Neutrophil (primary cell): ENCODE measurements at regions not wholly inside any gene's neighbourhood (a gene's known extent, or its start where the extent isn't known, plus 50 kb on each side); places are given as distances from the start of the nearest gene placed in this dataset.

Source experiments
- H3K27ac ChIP-seq: fragments of 200-600 bp; sonication (generic); 2 replicates; pipeline ENCODE4 v1.5.1; 2016; ENCODE audit warnings: mild to moderate bottlenecking, moderate library complexity
- H3K27me3 ChIP-seq: fragments of 200-600 bp; sonication (generic); 2 replicates; pipeline ENCODE4 v1.6.0; 2016; ENCODE audit warnings: mild to moderate bottlenecking
- H3K36me3 ChIP-seq: fragments of 200-600 bp; sonication (generic); 2 replicates; pipeline ENCODE4 v1.5.1; 2017
- H3K4me1 ChIP-seq, 2 experiments: fragments of 200-600 bp in 1 of 2; sonication (generic) in 1 of 2; 1 replicate in 1 of 2; 2 replicates in 1 of 2; pipeline versions ENCODE4 v1.5.1 to v1.6.1; 2013 to 2016; ENCODE audit warnings: low read depth in 1 of 2, low read length in 1 of 2, mild to moderate bottlenecking in 1 of 2, moderate library complexity in 1 of 2; ENCODE audit not compliant: control insufficient read depth in 1 of 2, insufficient read depth in 1 of 2
- H3K4me3 ChIP-seq, 2 experiments: fragments of 200-600 bp in 1 of 2; sonication (generic) in 1 of 2; 1 replicate in 1 of 2; 2 replicates in 1 of 2; pipeline ENCODE4 v1.5.1; 2013 to 2016; ENCODE audit warnings: low read depth in 1 of 2, low read length in 1 of 2, mild to moderate bottlenecking in 1 of 2, moderate library complexity in 1 of 2
- H3K9me3 ChIP-seq: fragments of 200-600 bp; sonication (generic); 2 replicates; pipeline ENCODE4 v1.5.1; 2016
- CTCF ChIP-seq: fragments of 200-600 bp; sonication (generic); IDR thresholded peaks from 2 replicates; pipeline ENCODE4 v1.5.1; 2016; ENCODE audit warnings: antibody characterized with exemption

DNA sequence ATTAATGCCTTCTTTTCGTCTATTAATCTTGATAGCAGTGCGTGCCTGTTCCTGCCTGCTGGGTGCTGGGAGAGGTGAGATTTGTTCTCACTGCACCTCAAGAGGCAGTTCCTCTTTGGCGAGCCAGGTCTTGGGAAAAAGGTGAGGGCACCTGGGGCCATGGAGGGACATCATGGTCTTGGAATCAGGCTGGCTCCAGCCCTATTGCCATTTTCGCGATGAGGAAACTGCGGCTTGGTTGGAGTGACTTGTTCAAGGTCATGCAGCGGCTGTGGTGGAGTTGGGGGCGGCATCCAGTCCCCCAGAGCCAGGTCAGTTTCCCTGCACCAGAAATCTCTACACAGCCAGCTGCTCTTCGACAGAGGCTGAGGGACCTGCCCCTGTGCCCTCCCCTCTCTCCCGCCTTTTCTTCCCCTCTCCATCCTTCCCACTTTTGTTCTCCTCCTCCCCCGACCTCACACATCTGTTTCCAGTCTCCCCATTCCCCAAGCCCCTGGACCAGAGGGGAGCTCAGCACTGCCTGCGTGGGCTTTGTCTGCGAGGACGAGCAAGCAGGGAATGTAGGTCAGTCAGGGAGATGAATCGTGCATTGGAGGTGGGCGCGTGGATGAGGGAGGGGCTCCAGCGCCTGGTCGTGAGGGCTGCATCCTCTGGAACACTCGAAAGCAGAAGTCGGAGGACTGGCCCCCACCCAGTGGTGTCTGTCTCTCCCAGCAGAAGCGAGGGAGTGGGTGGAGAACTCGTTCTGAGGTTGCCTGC is 135.1 kb downstream of the ACTL8 start:
- Histone ChIP-seq H3K36me3 (no peaks in the 10 kb centered on the region), H3K27ac (no peak overlapping the region), H3K4me1 (no peaks in the 10 kb centered on the region), H3K4me3 (no peak overlapping the region), H3K9me3 (no peaks in the 10 kb centered on the region), H3K27me3 (peaks cover 27% of the 10 kb centered on the region)
- TF ChIP-seq CTCF: no peak

- Histone ChIP-seq H3K9me3 (no peaks in the 10 kb centered on the region), H3K27ac (no peak overlapping the region), H3K4me1 (no peaks in the 10 kb centered on the region), H3K4me3 (no peak overlapping the region), H3K36me3 (no peaks in the 10 kb centered on the region), H3K27me3 (peaks cover 27% of the 10 kb centered on the region)
- TF ChIP-seq CTCF: no peak
Measured at GRCh38 chr1:17890815-17891191, 135.7 kb downstream of the ACTL8 start.

DNA sequence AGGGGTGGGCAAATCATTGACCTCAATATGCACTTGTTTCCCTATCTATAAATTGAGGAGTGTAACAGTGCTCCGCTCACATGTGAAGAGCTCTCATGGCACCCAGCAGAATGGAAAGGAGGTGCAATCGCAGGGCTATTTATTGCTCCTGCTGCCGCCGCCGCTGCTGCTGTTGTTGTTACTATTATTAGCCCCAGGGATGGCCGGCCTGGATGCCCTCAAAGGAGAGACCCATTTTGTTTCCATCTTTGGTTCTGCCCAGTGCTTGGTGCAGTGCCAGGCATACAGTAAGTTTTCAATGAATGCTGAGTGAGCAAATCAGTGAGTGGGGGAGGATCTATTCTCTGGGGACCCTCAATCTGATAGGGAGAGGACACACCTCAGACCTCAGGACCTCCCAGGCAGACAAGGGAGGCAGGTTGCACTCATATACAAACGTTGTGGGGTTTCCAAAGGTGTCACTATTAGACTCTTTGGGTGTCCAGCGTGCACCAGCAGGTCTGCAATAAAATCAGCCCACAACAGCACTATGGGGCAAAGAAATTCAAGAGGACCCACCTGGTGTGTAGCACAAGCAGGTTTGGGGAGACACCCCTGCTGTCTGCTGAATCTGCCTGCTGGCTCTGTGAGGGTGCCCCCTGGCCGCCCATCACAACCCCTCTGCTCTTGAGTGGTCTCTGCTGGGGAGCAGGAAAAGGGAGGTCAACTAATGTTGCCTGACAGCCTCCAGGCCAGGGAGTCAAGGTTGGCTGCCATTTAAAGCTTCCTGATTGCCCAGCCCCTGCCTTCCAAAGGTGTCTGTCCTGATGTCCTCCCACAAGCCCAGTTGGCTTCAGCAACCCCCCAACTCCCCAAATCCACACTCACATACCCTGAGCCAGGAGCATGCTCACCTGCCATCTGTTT is 136.3 kb downstream of the ACTL8 start:
- no peaks in the 10 kb centered on the region for H3K9me3 ChIP-seq
- no peaks in the 10 kb centered on the region for H3K36me3 ChIP-seq
- no peaks in the 10 kb centered on the region for H3K4me1 ChIP-seq
- H3K4me3 ChIP-seq: no peak overlapping the region
- H3K27me3 ChIP-seq: peaks cover 27% of the 10 kb centered on the region
- TF ChIP-seq CTCF: no peak
- H3K27ac ChIP-seq: no peak overlapping the region

DNA sequence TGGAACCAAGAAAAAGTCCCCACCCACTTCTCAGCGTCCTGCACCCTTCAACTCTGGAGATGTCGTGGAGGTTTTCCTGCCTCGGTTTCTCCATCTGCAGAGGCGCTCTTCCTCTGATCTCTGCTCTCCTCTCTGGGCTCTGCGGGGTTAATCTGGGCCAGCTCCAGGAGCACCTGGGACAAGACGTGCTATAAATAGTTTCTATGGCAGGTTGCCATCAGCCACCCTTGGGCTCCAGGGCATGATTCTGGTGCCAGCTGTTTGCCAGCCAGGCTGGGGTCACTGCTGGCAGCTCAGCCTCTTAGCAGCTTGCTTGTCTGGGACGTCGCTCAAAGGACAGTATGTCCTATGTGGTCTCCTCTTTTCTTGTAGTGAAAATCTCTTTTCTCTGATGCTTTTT is 137.1 kb downstream of the ACTL8 start:
- no peaks in the 10 kb centered on the region for H3K4me1 ChIP-seq
- TF ChIP-seq CTCF: no peak
- no peak overlapping the region for H3K4me3 ChIP-seq
- H3K27me3 ChIP-seq: peaks cover 22% of the 10 kb centered on the region
- no peaks in the 10 kb centered on the region for H3K36me3 ChIP-seq
- H3K9me3 ChIP-seq: no peaks in the 10 kb centered on the region
- no peak overlapping the region for H3K27ac ChIP-seq

- no peak overlapping the region for H3K27ac ChIP-seq
- no peaks in the 10 kb centered on the region for H3K9me3 ChIP-seq
- H3K4me3 ChIP-seq: no peak overlapping the region
- no peaks in the 10 kb centered on the region for H3K36me3 ChIP-seq
- no peak for TF ChIP-seq CTCF
- H3K27me3 ChIP-seq: peaks cover 15% of the 10 kb centered on the region
- no peaks in the 10 kb centered on the region for H3K4me1 ChIP-seq
Measured at GRCh38 chr1:17892851-17893250, 137.7 kb downstream of the ACTL8 start.
